SU-DHL-6 (cell line): ENCODE measurements at regions not wholly inside any gene's neighbourhood (a gene's known extent, or its start where the extent isn't known, plus 50 kb on each side); places are given as distances from the start of the nearest gene placed in this dataset.

Experiments
- CTCF ChIP-seq: fragments of 200-600 bp; sonication (generic); IDR thresholded peaks from one replicate; pipeline ENCODE4 v1.5.1; 2017; ENCODE audit warnings: antibody characterized with exemption, mild to moderate bottlenecking, low read length, moderate library complexity; ENCODE audit not compliant: insufficient read depth, poor library complexity, severe bottlenecking
- EZH2phosphoT487 ChIP-seq: fragments of 200-600 bp; sonication (generic), shearing (Covaris generic); conservative IDR thresholded peaks from 2 replicates; pipeline ENCODE4 v1.6.1; 2018; ENCODE audit warnings: mild to moderate bottlenecking, antibody characterized with exemption, low read length, moderate library complexity, mixed read lengths

- TF ChIP-seq CTCF: no peak
- TF ChIP-seq EZH2phosphoT487: no peak
Observed at GRCh38 chr16:79400462-79401149, 199.9 kb downstream of the MAF start.
